ENCODE measurements at regions not wholly inside any gene's neighbourhood (a gene's known extent, or its start where the extent isn't known, plus 50 kb on each side); places are given as distances from the start of the nearest gene placed in this dataset.

DNA sequence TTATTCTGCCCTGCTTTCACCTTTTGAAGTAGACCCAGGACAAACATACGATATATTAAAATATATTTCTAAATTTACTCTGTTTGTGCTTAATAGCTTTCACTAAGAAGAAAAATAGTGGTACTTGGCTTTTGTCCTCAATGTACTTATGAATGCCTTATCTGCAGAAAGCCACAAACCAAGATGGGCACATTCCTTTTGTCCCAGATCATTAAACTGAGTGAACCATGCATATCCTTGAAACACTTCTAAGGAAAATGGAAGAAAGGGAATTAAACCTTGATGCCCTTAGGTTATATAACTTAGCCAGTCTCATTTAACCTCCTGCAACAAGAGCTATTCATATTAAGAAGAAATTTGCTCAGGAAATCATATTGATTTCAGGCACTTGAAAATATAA is 553.8 kb upstream of the CDH9 start:
- no peaks in the 10 kb centered on the region for H3K23me2 ChIP-seq (ENCODE audit: insufficient read length, low read depth, low read length, poor library complexity, severe bottlenecking)

More for the DNA sequence above, 553.8 kb upstream of the CDH9 start:
- H3K9me3 ChIP-seq (ENCODE audit: control insufficient read depth, low read depth, low read length): no peaks in the 10 kb centered on the region
- H3K79me1 ChIP-seq (ENCODE audit: insufficient read depth, low read depth, low read length, poor library complexity, severe bottlenecking): no peaks in the 10 kb centered on the region
- no peak overlapping the region for H2BK5ac ChIP-seq (ENCODE audit: insufficient read length, low read length)
- H2BK120ac ChIP-seq (ENCODE audit: low read depth, low read length, poor library complexity, severe bottlenecking): no peak overlapping the region
- no CpG with 5 or more reads among the region's 1 CpG for WGBS (ENCODE audit: extremely low coverage, insufficient read length, low lambda C conversion rate)
- no peak overlapping the region for H3K18ac ChIP-seq (ENCODE audit: insufficient read length, low read depth, low read length)
- H2AK5ac ChIP-seq (ENCODE audit: insufficient read length, low read length): no peak overlapping the region
- H3K4me2 ChIP-seq (ENCODE audit: insufficient read depth, insufficient read length, low read length): no peak overlapping the region
- no peak overlapping the region for H3K14ac ChIP-seq (ENCODE audit: insufficient read depth, low read length)
- no peak overlapping the region for H2AFZ ChIP-seq (ENCODE audit: low read length)
- Mint-ChIP-seq H3K27ac (no peak overlapping the region), H3K9me3 (no peaks in the 10 kb centered on the region), H3K27me3 (ENCODE audit: low read depth) (no peaks in the 10 kb centered on the region), H3K4me1 (0 out of 4 replicates have a peak, but pooled peaks cover 0 to 3% of the 10 kb centered on the region in 2 experiments), H3K36me3 (ENCODE audit: insufficient read depth in 1 of 3, low read depth in 3 of 3) (no peaks in the 10 kb centered on the region), H3K4me3 (no peak overlapping the region)
- TF ChIP-seq, protein P1, sequence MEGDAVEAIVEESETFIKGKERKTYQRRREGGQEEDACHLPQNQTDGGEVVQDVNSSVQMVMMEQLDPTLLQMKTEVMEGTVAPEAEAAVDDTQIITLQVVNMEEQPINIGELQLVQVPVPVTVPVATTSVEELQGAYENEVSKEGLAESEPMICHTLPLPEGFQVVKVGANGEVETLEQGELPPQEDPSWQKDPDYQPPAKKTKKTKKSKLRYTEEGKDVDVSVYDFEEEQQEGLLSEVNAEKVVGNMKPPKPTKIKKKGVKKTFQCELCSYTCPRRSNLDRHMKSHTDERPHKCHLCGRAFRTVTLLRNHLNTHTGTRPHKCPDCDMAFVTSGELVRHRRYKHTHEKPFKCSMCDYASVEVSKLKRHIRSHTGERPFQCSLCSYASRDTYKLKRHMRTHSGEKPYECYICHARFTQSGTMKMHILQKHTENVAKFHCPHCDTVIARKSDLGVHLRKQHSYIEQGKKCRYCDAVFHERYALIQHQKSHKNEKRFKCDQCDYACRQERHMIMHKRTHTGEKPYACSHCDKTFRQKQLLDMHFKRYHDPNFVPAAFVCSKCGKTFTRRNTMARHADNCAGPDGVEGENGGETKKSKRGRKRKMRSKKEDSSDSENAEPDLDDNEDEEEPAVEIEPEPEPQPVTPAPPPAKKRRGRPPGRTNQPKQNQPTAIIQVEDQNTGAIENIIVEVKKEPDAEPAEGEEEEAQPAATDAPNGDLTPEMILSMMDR (conservative IDR thresholded peaks at IDR 0.05): no peak
- H3K27me3 ChIP-seq (ENCODE audit: insufficient read depth, low read length): no peaks in the 10 kb centered on the region
- no peaks in the 10 kb centered on the region for H3K79me2 ChIP-seq (ENCODE audit: insufficient read depth, low read length)
- no peak overlapping the region for H2BK20ac ChIP-seq (ENCODE audit: low read depth, low read length, poor library complexity, severe bottlenecking)
- DNase-seq: no peak
- H3K56ac ChIP-seq (ENCODE audit: insufficient read length, low read depth, low read length): no peak overlapping the region
- no peak overlapping the region for H2BK12ac ChIP-seq (ENCODE audit: insufficient read length, low read depth, low read length)
- H3K4me1 ChIP-seq (ENCODE audit: insufficient read depth, low read length): no peaks in the 10 kb centered on the region
- no peaks in the 10 kb centered on the region for H4K20me1 ChIP-seq (ENCODE audit: control insufficient read depth, insufficient read depth, insufficient read length)
- no peak overlapping the region for H3K4ac ChIP-seq (ENCODE audit: low read depth, low read length)
- no peak overlapping the region for H3T11ph ChIP-seq (ENCODE audit: low read length)
- no peak overlapping the region for H4K8ac ChIP-seq (replicated peaks; ENCODE audit: insufficient read length, low read depth, low read length)
- H4K91ac ChIP-seq (ENCODE audit: insufficient read length, low read depth, low read length): no peak overlapping the region
- H3K23ac ChIP-seq (ENCODE audit: insufficient read length, low read depth, low read length): no peak overlapping the region
- H2BK15ac ChIP-seq (ENCODE audit: low read depth, low read length): no peak overlapping the region
- H4K5ac ChIP-seq (ENCODE audit: insufficient read length, low read depth, low read length): no peak overlapping the region
- no peak overlapping the region for H3K27ac ChIP-seq (ENCODE audit: insufficient read length, low read depth, low read length)
- H3K9ac ChIP-seq (ENCODE audit: extremely low read depth, insufficient read length, low read length): no peak overlapping the region

All from H9 (cell line).